Thyroid gland (tissue), 4 donors: ENCODE measurements at regions not wholly inside any gene's neighbourhood (a gene's known extent, or its start where the extent isn't known, plus 50 kb on each side); places are given as distances from the start of the nearest gene placed in this dataset.
"Not testable (repeated sequence)": the region's sequence is repeated elsewhere in the genome, so short reads cannot be mapped to it uniquely, and the experiment has no call there.

Experiments
- DNase-seq, 2 donors: peaks; one replicate each; pipeline ENCODE4 v3.0.0-alpha.2; 2019
- H3K27ac ChIP-seq, 3 donors: fragments of 200-600 bp; sonication (generic); 1 replicate in 2 of 3; 2 replicates in 1 of 3; pipeline ENCODE4 v1.5.1; 2016 to 2019; ENCODE audit warnings: mild to moderate bottlenecking in 1 of 3, moderate library complexity in 1 of 3
- H3K27me3 ChIP-seq: fragments of 200-600 bp; sonication (generic); one replicate; pipeline ENCODE4 v1.5.1; 2019
- H3K36me3 ChIP-seq, 2 donors: fragments of 200-600 bp; sonication (generic); one replicate each; pipeline ENCODE4 v1.5.1; 2016 to 2019
- H3K4me1 ChIP-seq, 2 donors: fragments of 200-600 bp; sonication (generic); one replicate each; pipeline ENCODE4 v1.5.1; 2017 to 2019
- H3K4me3 ChIP-seq, 3 donors: fragments of 200-600 bp; sonication (generic); replicated peaks in 1 of 3; 1 replicate in 2 of 3; 2 replicates in 1 of 3; pipeline ENCODE4 v1.5.1; 2016; ENCODE audit warnings: mild to moderate bottlenecking in 1 of 3
- H3K9me3 ChIP-seq: fragments of 200-600 bp; sonication (generic); one replicate; pipeline ENCODE4 v1.5.1; 2017
- POLR2A ChIP-seq, 2 donors: fragments of 450-650 bp; IDR thresholded peaks; one replicate each; pipeline ENCODE4 v1.6.1; 2017; ENCODE audit warnings: antibody characterized with exemption in 2 of 2, mild to moderate bottlenecking in 2 of 2, moderate library complexity in 1 of 2
- WGBS, 2 donors: methylation state at CpG; one replicate each; pipeline ENCODE4 v1.1.5; 2017; 5-methylcytosine and 5-hydroxymethylcytosine counted together
- intact Hi-C: fragments of 100-400 bp; cut with DNase I; formaldehyde crosslinking; loops from one replicate; pipeline ENCODE4 v1.15.1; 2023
- TF ChIP-seq, protein P1 (sequence below), 6 experiments: fragments of 200-600 bp in 3 of 6; fragments of 450-650 bp in 3 of 6; sonication (generic) in 3 of 6; IDR thresholded peaks; one replicate each; pipeline ENCODE4 v1.5.1; 2016 to 2019; ENCODE audit warnings: antibody characterized with exemption in 6 of 6, mild to moderate bottlenecking in 2 of 6, inconsistent platforms in 1 of 6, moderate library complexity in 1 of 6

GRCh38 chr5:85466423-85466822, 1081.7 kb upstream of the EDIL3 start:
- TF ChIP-seq, protein P1, sequence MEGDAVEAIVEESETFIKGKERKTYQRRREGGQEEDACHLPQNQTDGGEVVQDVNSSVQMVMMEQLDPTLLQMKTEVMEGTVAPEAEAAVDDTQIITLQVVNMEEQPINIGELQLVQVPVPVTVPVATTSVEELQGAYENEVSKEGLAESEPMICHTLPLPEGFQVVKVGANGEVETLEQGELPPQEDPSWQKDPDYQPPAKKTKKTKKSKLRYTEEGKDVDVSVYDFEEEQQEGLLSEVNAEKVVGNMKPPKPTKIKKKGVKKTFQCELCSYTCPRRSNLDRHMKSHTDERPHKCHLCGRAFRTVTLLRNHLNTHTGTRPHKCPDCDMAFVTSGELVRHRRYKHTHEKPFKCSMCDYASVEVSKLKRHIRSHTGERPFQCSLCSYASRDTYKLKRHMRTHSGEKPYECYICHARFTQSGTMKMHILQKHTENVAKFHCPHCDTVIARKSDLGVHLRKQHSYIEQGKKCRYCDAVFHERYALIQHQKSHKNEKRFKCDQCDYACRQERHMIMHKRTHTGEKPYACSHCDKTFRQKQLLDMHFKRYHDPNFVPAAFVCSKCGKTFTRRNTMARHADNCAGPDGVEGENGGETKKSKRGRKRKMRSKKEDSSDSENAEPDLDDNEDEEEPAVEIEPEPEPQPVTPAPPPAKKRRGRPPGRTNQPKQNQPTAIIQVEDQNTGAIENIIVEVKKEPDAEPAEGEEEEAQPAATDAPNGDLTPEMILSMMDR (IDR thresholded peaks at IDR 0.05) = no peak
- no peak for TF ChIP-seq POLR2A (IDR thresholded peaks at IDR 0.05)
- H3K4me1 ChIP-seq = no peaks in the 10 kb centered on the region
- WGBS, 2 donors = 40 to 53% methylated on average over 1 of the region's 1 CpG
- no peak overlapping the region for H3K27ac ChIP-seq
- no peaks in the 10 kb centered on the region for H3K36me3 ChIP-seq
- no peaks in the 10 kb centered on the region for H3K27me3 ChIP-seq
- H3K4me3 ChIP-seq = no peak overlapping the region
- no peak for DNase-seq
- intact Hi-C loops = no loop called here
- H3K9me3 ChIP-seq = no peaks in the 10 kb centered on the region

- DNase-seq = no peak
- TF ChIP-seq, protein P1 (IDR thresholded peaks at IDR 0.05) = no peak
- TF ChIP-seq POLR2A (IDR thresholded peaks at IDR 0.05) = no peak
- Histone ChIP-seq H3K4me1 (no peaks in the 10 kb centered on the region), H3K9me3 (no peaks in the 10 kb centered on the region), H3K36me3 (no peaks in the 10 kb centered on the region), H3K4me3 (no peak overlapping the region), H3K27me3 (no peaks in the 10 kb centered on the region), H3K27ac (no peak overlapping the region)
- intact Hi-C loops = no loop called here
Observed at GRCh38 chr5:85472749-85473148, 1088.1 kb upstream of the EDIL3 start.

DNA sequence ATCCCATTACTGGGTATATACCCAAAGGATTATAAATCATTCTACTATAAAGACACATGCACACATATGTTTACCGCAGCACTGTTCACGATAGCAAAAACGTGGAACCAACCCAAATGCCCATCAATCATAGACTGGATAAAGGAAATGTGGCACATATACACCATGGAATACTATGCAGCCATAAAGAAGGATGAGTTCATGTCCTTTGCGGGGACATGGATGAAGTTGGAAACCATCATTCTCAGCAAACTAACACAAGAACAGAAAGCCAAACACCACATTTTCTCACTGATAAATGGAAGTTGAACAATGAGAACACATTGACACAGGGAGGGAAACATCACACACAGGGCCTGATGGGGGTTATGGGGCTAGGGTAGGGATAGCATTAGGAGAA, 1090.5 kb upstream of the EDIL3 start:
- WGBS, 2 donors = 78 to 80% methylated on average over 4 of the region's 4 CpGs
- H3K27ac ChIP-seq, intact Hi-C loops: not testable (repeated sequence)

DNA sequence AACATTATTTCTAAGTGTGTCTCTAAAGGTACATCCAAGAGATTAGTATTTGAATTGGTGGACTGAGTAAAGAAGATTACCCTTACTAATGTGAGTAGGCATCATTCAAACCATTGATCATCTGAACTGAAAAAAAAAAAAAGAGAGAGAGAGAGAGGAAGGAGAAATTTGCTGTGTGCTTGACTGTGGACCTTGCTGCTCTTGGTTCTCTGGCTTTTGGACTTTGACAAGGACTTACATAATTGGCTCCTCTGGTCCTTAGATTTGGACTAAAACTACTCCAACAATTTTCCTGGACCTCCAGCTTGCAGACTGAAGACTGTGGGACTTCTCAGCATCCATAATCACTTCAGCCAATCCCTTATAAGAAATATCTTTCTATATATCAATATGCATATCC, 1091.9 kb upstream of the EDIL3 start:
- no peak overlapping the region for H3K27ac ChIP-seq
- H3K27me3 ChIP-seq = no peaks in the 10 kb centered on the region
- intact Hi-C loops = no loop called here
- DNase-seq = no peak
- H3K4me1 ChIP-seq = no peaks in the 10 kb centered on the region
- TF ChIP-seq, protein P1 (IDR thresholded peaks at IDR 0.05) = no peak
- TF ChIP-seq POLR2A (IDR thresholded peaks at IDR 0.05) = no peak
- no peak overlapping the region for H3K4me3 ChIP-seq
- no peaks in the 10 kb centered on the region for H3K36me3 ChIP-seq
- H3K9me3 ChIP-seq = no peaks in the 10 kb centered on the region

More for the DNA sequence above, 1090.5 kb upstream of the EDIL3 start:
- not testable (repeated sequence) for H3K27me3 ChIP-seq, DNase-seq, H3K36me3 ChIP-seq, H3K4me1 ChIP-seq, H3K9me3 ChIP-seq, H3K4me3 ChIP-seq

DNA sequence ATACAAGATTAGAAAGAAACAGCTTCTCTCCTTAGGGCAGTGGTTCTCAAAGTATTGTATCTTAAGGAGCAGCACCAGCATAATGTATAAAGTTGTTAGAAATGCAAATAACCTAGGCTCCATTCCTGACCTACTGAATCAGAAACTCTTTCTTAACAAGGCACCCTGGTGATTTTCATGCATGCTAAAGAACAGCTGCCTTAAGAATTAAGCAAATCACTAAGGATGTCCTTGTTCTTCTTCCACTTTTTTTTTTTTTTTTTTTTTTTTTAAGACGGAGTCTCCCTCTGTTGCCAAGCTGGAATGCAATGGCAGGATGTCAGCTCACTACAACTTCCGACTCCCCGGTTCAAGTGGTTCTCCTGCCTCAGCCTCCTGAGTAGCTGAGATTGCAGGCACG, 1095.2 kb upstream of the EDIL3 start:
- TF ChIP-seq, protein P1 (IDR thresholded peaks at IDR 0.05) = no peak
- no peak for TF ChIP-seq POLR2A (IDR thresholded peaks at IDR 0.05)
- DNase-seq = no peak
- Histone ChIP-seq H3K9me3 (no peaks in the 10 kb centered on the region), H3K27ac (no peak overlapping the region), H3K4me3 (no peak overlapping the region), H3K4me1 (no peaks in the 10 kb centered on the region), H3K27me3 (no peaks in the 10 kb centered on the region), H3K36me3 (no peaks in the 10 kb centered on the region)
- intact Hi-C loops = no loop called here
- 85 to 92% methylated on average over 4 of the region's 4 CpGs for WGBS, 2 donors

GRCh38 chr5:85484982-85485574, 1100.4 kb upstream of the EDIL3 start:
- TF ChIP-seq, protein P1 (IDR thresholded peaks at IDR 0.05) = no peak

More at GRCh38 chr5:85484982-85485574, 1100.4 kb upstream of the EDIL3 start:
- 84 to 89% methylated on average over 2 of the region's 2 CpGs for WGBS, 2 donors
- no peak overlapping the region for H3K27ac ChIP-seq
- no peaks in the 10 kb centered on the region for H3K27me3 ChIP-seq
- DNase-seq = no peak
- H3K9me3 ChIP-seq = no peaks in the 10 kb centered on the region
- H3K36me3 ChIP-seq = no peaks in the 10 kb centered on the region
- intact Hi-C loops = no loop called here
- no peaks in the 10 kb centered on the region for H3K4me1 ChIP-seq
- H3K4me3 ChIP-seq = no peak overlapping the region
